Activated T-cell treated with anti-CD3 and anti-CD28 coated beads for 24 hours (primary cell): ENCODE measurements at regions not wholly inside any gene's neighbourhood (a gene's known extent, or its start where the extent isn't known, plus 50 kb on each side); places are given as distances from the start of the nearest gene placed in this dataset.

Source experiments
- DNase-seq: peaks from one replicate; pipeline ENCODE4 v3.0.0-alpha.2; 2020; ENCODE audit warnings: low read depth

DNA sequence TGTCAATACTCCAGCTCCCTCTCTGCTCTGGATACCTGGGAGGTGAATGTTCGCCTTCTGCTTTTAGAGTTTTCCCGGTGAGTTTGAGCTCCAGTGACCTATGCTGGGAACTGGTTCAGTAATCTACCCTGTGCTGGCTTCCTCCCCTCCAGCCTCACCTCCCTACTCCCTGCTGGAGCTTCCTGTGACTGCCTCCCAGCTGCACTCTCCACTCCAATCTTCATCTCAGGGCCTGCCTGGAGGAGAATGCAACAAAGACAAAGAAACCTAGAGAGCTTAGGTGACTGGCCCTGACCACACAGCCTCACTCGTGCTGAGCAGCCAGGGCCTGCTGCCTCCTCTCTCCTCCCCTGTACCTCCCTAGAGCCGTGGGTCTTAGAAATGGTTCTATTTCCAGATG lies 101.6 kb upstream of the FOXF1 start:
- no peak for DNase-seq

DNA sequence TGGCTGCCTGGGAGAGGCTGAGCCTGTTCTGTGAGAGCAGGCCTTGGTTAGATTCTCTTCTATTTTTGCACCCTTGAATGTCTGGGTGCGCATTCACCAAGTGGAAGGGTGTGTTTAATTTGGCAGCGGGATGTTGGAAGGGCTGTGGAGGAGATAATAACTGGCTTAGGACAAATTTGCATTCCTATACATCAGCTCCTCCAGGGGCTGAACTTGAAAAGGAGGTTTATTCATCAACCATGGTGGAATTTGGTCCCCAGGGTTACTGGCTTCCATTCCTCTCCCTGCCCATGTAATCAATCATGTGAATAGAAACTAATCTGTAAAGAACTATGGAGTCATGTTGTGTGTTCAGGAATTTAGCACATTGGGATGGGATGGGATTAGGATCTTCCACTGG lies 100.2 kb upstream of the FOXF1 start:
- DNase-seq, result no peak

DNA sequence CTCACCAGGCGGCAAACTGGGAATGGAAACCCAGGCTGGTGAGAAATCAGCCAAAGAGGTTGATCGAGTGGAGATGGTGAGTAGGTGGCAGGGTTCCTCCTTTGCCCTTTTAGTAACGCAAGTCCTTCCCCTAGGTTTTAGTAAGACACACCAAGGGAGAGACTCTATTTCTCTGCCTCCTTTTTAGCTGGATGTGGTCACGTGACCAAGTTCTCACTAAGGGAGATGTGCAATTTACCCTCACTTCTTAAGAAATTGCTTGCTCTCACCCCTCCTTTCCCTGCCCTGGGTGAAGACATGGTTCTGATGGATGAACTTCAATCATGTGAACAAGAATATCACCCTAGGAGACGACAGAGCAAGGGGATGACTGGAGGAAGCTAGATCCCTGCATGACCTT lies 99.8 kb upstream of the FOXF1 start:
- DNase-seq, result no peak

DNA sequence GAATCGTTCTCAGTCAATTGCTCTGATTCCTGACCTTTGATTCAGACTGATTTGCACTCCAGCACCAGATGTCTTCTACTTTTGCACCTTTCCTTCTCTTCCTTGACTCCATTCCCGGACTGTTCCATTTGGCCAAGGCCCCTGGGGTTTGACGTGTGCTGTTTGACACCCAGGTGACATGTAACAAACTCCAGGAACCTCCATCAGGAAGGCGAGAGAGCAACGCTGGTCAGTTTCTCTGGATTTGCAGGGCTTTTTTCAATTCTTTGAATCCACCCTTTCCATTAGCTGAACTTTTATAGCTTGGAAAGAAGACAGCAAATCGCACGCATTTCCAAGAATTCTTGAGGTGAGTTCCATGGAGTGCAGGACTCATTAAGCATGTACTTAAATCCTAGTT lies 98.4 kb upstream of the FOXF1 start:
- no peak for DNase-seq

DNA sequence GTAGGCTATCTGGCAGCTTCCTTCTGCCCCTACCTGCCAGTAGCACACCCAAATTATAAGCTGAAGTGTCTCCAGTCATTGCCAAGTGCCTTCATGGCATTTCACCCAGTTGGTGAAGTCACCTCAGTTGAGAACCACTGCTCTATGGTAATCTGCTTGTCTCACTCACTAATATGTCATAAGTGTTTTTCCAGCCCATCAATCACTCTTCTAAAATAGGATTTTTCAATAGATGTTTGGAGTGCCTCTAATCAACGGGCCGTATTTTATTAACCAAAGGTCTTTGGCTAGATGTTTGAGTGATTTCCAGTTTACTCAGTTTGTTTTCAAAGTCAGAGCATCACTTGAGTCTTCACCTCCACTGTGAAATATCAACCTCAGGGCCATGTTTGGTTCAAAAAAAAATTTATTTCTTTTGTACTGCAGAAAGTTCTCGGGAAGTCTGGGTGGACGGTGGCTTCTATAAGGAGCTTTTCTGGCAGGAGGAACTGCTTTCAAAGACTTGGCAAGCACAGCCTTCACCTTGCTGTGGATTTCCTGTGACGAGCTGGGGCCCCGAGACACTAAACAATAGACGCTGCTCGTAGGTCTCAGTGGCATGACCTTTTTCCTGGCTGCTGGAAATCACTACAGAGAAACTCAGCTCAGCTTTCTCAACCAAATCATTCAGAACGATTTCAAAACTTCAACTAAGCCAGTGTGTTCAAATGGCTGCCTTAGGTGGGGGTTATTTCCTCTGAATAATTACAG lies 95.2 kb upstream of the FOXF1 start:
- DNase-seq, result no peak

DNA sequence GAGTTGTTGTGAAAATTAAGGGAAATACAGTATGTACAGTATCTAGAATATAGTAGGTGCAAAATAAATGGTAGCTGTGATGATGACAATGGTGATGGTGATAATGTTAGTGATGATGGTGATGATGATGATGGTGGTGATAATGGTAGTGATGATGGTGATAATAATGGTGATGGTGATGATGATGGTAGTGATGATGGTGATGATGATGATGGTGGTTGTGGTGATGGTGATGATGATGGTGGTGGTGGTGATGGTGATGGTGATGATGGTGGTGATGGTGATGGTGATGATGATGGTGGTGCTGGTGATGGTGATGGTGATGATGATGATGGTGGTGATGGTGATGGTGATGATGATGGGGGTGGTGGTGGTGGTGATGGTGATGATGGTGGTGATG lies 91.3 kb upstream of the FOXF1 start:
- DNase-seq, result no peak

DNA sequence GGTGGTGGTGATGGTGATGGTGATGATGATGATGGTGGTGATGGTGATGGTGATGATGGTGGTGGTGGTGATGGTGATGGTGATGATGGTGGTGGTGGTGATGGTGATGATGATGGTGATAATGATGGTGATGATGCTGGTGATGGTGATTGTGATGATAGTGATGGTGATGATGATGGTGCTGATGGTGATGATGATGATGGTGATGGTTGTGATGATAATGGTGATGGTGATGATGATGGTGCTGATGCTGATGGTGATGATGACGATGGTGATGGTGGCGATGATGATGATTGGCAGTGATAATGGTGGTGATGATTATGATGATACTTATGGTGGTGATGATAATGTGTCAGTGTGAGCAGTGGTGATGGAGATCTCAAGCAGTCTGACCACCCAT lies 90.8 kb upstream of the FOXF1 start:
- DNase-seq, result no peak

DNA sequence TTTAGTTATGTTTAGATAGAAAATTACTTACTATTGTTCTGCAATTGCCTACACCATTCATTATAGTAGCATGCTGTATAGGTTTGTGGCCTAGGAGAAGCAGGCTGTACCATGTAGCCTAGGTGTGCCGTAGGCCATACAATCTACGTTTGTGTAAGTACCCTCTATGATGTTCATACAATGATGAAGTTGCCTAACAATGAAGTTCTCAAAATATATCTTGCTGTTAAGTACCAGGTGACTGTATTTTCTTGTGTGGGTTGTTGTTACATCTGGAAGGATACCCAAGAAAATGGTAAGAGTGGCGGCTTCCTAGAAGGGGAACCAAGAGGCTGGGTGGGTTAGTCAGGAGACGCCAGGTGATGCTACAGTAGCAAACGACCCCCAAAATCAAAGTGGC lies 88.3 kb upstream of the FOXF1 start:
- DNase-seq, result no peak

DNA sequence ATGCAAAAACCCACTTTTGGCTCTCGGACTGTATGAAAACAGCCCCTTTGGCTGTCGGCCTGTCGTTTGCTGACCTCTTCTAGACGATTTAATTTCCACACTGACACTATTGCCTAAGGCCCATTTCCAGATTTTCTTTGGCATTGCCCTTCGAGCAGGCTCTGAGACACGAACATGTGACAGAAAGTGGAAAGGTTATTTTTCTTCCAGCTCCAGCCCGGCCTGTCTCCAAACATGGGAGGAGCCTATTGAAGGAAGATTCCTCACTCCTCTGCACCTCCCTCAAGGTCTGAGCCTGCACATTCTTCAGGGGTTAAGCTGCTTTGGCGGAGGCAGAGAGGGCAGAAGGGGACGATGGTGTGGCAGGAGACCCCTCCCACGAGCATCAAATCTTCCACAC lies 85.9 kb upstream of the FOXF1 start:
- no peak for DNase-seq

DNA sequence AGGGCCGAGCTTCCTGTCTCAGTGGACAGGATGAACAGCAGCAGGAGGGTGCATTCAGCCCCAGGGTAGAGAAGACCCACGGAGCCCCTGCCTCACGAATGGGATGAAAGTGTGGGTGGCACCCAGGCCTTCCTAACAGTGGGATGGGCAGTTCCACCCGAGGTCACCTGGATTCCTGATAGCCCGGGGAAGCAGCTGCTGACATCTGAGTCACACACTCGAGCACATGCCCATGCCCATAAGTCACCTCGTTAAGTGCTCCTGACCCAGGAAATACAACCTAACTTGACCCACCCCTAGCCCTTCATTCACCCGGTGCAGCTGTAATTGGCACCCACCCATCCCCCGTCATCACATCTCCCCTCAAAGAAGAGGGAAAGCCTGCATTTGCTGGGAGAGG lies 85.3 kb upstream of the FOXF1 start:
- DNase-seq, result no peak

DNA sequence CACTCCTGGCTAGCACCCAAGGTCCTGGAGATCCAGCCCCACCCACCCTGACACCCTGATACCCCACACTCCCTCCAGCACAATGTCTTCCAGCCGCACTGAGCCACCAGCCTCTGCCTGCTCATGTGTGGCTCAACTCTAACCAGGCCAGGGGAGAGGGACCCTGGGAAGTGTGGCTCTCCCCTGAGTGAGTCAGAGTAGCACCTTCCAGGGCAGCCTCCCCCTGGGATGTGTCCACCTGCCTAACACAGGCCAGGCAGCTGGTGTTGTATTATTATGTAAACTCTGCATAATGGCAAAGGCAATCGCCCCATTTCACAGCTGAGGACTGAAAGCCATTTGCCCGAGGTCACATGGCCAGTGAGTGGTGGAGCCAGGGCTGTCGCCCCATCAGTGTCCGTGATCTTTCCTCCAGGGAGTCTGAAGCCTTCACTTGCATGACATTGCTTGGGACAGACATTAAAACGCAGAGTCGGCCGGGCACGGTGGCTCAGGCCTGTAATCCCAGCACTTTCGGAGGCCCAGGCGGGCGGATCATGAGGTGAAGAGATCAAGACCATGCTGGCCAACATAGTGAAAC lies 84.2 kb upstream of the FOXF1 start:
- no peak for DNase-seq

DNA sequence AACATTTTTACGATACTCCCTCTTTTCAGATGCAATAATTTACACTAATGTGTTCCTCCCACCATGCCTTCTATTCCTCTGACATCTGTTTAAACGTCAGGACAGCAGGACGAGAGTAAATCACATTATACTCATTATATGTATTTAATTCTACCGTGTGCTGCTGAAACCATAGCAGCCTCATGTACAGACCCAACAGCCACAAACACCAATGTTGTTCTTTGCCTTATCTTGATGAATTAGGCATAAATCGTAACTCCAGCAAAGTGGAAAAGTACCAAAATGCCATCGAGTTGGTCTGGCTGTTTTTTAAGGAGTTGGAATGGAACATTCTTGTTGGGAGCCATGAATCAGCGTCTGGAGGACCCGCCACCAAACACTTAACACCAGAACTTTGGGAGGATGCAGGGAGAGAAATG lies 82.9 kb upstream of the FOXF1 start:
- DNase-seq, result no peak

DNA sequence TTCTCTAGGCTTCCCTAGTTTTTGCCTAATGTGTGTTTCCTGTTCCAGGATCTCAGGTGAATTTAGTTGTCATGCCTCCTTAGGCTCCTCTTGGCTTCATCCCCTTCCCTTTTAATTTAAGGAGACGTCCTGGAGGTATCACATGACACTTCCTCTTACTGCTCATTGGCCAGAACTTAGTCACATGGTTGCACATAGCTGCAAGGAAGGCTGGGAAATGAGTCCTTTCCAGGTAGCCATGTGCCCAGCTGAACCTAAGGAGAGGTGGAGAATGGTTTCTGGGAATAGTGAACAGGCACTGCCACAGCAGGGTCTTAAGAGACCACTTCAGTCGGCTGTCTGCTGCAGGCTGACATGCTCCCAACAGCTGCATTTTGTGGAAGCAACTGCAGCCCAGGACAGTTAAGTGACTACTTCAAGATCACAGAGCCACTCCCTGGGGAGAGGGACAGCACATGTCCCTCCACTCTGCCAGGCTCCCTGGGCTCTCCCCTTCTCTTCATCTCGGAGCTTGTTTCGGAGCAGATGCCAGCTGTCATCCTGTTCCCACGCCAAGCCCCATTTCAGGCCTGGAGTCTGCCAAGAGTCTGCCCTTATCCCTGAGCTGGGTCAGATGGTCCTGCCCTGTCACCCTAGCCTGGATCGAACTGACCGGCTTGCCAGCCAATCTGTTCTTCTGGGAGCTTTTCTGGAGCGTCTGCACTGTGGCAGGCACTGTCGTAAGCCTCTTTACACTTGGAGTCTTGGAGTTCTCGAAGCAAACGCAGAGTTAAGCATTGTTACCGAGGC lies 81.4 kb upstream of the FOXF1 start:
- no peak for DNase-seq

DNA sequence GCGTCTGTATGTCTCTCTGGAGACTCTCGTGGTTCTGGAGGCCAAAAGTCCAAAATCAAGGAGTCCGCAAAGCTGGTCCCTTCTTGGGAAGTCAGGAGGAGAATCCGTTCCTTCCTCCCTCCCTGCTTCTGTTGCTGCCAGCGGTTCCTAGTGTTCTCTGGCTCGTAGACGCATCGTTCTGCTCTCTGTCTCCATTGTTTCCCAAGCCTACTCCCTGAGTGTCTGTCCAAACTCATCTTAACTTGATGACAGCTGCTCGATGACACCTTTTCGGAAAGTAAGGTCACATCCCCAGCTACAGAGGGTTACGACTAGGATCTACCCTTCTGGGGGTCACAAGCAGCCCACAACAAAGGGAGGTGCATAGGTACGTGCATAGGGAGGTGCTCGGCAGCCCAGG lies 80.7 kb upstream of the FOXF1 start:
- no peak for DNase-seq

DNA sequence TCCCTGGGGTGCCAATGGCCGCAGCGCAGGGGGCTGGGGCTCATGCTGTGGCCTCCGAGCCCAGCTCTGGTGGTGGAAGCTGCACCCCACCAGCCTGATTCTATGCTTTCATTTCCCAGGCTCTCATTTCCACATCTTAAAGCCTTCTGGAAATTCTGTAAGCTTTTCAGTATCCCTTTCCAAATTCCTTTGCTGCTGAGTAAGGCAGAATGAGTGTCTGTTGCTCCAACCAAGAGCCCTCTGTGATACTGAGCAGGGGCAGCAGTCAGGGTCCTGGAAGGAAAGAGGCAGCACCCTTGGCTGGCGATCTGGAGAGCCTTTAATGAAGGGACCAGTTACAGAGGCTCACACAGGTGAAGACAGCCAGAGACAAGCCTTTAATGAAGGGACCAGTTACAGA lies 79.5 kb upstream of the FOXF1 start:
- no peak for DNase-seq

DNA sequence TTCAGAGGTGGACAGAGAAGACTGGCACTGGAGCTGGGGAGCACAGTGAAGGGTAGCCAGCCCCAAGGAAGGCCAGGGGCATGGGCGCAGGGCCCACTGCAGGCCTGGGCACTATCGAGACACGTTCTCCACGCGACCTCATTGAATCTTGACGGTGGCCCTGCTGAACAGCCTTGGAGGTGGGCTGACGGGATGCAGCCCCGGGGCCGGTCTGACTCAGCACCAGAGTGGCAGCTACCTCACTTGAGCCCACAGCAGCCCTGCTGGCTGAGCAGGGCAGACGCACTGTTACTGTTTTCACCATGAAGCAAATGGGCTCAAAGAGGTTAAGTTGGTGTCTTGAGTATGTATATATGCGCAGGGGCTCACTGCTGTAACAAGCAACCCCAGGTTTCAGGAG lies 78.8 kb upstream of the FOXF1 start:
- no peak for DNase-seq

DNA sequence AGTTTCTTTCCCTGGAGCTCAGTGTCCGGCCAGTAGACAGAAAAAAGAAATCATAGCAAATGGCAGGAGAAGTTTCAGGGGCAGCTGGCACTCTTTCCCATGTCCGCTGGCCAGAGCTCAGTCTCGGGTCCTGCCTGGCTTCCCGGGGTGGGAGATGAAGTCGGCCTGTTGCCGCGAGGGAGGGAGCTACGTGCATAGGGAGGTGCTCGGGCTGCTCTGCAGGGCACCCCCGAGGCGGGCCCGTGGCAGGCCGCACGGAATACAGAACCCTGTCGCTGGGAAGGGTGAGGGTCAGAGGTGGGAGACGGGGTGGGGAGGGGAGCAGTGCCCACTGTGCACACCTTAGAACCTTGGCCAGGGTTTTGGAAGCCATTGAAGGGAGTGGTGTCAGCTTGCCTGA lies 78.3 kb upstream of the FOXF1 start:
- no peak for DNase-seq

DNA sequence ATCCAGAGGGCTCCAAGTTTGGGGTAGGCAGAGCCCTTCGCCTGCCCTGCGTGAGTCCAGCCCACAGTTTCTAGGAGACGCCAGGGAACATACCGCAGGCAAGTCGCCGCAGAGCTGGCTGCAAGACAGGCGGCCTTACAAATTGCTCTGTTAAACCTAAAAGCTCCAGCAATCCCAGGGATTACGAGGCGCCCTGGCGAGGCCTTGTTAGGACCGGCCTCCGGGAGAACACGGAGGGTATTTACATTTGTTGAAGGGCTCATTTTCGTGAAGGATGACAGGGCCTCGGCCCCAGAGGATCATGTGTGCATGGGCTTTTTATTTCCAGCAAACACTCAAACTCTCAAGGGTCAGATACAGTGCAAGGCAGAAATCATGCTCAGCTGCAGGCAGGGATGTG lies 77.6 kb upstream of the FOXF1 start:
- DNase-seq, result no peak

DNA sequence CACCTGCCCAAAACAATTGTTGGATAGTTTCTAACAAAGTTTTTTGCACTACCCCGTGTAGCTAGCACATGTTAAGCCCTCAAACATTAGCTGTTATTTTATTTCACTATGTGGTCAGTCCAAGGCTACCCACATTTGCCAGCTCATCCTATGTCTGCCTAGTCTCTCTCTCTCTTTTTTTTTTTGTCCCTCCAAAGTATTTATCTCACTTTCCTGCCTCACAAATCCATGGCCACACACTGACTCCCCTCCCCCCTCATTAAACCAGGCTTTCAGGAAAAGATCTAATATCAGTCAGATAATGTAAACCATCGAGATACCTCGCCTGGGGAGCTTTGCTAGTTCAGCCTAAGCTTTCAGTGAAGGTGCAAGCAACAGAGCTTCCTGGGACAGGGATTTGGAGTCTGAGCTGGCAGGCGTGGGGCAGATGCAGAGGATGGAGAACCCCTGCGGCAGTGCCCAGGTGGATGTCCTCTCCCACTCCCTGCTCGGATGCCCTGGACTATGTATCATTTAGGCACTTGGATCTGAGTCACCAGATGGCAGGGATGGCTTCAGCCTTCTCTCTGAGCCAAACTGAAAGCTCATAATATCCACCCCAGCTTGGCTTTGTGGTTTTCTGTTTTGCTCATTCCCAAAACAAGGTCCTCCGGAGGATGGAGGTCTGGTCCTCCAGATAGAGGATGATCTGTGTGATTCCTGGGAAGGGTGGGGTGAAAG lies 73.7 kb upstream of the FOXF1 start:
- no peak for DNase-seq

DNA sequence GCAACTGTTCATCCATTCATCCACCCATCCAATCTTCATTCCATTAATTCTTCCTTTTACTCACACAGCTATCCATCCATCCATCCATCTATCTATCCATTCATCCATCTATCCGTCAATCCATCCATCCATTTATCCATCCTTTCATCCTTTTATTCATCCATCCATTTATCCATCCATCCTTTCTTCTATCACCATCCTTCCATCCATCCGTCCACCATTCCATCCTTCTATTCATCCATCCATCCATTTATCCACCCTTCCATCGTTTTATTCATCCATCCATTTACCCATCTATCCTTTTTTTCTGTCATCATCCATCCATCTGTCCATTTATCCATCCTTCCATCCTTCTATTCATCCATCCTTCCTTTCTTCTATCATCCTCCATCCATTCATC lies 73.0 kb upstream of the FOXF1 start:
- no peak for DNase-seq

DNA sequence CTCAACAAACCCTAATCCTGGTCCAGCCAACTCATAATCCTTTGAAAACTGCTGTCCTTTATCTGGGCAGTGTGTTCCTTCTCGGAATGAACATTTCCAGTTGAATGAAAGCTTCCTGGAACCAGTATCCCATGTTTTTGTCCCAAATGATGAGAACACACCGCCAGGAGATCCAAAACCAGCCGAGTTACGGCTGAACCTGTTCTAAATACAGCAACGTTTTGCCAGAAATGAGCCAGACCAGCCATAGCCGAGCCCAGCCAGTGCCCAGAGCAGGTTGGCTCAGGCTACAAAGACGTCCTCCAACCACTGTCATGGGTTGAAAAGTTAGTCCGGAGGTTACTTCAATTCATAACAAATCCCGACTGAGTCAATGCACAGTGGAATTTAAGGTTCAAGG lies 67.6 kb upstream of the FOXF1 start:
- DNase-seq, result no peak

DNA sequence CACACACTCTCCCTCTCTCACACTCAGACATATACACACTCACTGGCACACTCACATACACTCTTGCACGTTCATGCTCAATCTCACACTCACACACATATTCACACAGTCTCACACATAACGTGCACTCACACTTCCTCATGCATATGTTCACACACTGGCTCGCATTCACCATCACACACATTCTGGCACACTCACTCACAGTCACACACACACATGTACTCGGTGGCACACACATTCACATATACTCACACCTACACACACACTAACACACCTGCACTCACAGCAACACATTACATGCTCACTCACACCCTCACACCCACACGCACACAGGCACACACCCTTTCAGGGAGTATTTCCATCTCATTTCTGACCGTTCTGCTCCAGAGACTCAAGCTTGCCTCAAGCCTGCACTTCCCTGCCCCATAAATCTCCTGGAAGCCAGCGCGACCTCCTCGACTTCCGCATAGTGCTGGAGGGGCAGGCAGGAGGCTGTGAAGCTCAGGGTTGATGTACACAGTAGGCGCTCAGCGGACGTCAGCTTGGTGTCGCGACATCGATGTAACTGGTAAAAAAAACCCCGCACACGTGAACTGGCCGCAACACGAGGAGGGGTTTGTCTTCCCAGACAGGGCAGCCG lies 66.7 kb upstream of the FOXF1 start:
- no peak for DNase-seq
